ENCODE measurements at regions not wholly inside any gene's neighbourhood (a gene's known extent, or its start where the extent isn't known, plus 50 kb on each side); places are given as distances from the start of the nearest gene placed in this dataset.

DNA sequence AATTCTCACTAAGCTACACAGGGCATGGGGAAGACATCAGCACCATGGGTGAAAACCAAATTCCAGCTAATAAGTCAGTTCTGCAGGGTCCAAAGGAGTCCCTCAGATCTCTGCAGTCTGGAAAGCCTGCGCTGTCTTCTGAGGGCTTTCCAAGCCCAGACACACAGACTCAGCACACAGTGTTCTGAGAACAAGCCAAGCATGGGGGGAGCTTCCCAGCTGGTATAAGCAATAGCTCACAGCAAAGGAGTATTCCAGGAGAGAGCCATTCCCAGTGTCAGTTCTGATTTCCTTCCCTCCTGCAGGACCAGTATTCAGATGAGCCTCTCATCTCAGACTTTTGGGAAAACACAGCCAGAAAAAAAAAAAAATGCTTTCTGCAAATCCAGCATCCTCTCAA is 370.8 kb downstream of the TNS1 start:
- Histone ChIP-seq H3K4me3 (ENCODE audit: low read depth, low read length) (no peak overlapping the region), H2BK120ac (ENCODE audit: insufficient read depth, low read length, poor library complexity) (no peak overlapping the region), H2BK5ac (ENCODE audit: low read depth, low read length, poor library complexity) (no peak overlapping the region), H4K8ac (ENCODE audit: low read depth, low read length) (peak overlapping the region; percentile 23), H3K4me1 (ENCODE audit: control insufficient read depth in 1 of 2, insufficient read depth in 2 of 2, low read length in 2 of 2) (peaks cover 5 to 7% of the 10 kb centered on the region in 2 experiments), H3K23ac (ENCODE audit: low read length) (no peak overlapping the region), H4K12ac (ENCODE audit: low read depth, low read length) (no peak overlapping the region), H3K79me1 (ENCODE audit: low read length) (peaks cover 5% of the 10 kb centered on the region), H3K9ac (ENCODE audit: low read length) (no peak overlapping the region), H3K27me3 (ENCODE audit: insufficient read depth, low read length) (no peaks in the 10 kb centered on the region), H3K9me3 (ENCODE audit: insufficient read depth, low read depth, low read length) (no peaks in the 10 kb centered on the region), H3K36me3 (ENCODE audit: control insufficient read depth in 1 of 2, insufficient read depth in 2 of 2, low read length in 2 of 2) (no peaks in the 10 kb centered on the region), H3K18ac (ENCODE audit: low read length) (no peak overlapping the region), H4K91ac (ENCODE audit: low read depth, low read length) (no peak overlapping the region), H3K79me2 (ENCODE audit: control insufficient read depth, insufficient read depth, low read length, poor library complexity) (no peaks in the 10 kb centered on the region), H2AFZ (ENCODE audit: insufficient read depth, low read length, poor library complexity) (no peak overlapping the region), H3K14ac (ENCODE audit: low read length) (no peak overlapping the region), H2BK12ac (ENCODE audit: low read length) (no peak overlapping the region), H3K4ac (ENCODE audit: low read depth, low read length) (no peak overlapping the region), H2AK5ac (ENCODE audit: low read length) (no peak overlapping the region), H3K4me2 (ENCODE audit: low read length) (no peak overlapping the region), H3K27ac (ENCODE audit: low read depth, low read length) (no peak overlapping the region)
- WGBS (ENCODE audit: extremely low coverage, insufficient coverage, insufficient read length): no CpG with 5 or more reads among the region's 1 CpG
- DNase-seq: no peak

DNA sequence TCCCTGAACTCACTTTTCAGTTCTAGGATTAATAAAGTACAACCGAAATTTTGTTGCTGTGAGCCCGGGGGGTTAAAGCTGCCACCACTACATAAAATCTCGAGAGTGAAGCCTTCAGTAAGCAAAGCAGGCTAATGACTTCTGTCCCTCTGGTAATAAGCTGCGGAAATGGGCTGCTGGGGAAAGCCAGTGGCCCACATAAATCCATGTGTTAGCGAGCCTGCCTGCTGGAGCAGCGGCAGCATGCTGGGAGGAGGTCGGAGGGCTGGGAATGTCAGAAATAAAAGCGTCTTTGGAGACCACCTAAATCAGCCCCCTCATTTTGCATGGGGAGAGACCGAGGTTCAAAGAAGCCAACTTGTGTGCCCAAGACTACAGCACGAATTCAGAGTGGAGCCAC is 371.7 kb downstream of the TNS1 start:
- no CpG with 5 or more reads among the region's 10 CpGs for WGBS (ENCODE audit: extremely low coverage, insufficient coverage, insufficient read length)
- no peaks in the 10 kb centered on the region for H3K36me3 ChIP-seq (ENCODE audit: control insufficient read depth in 1 of 2, insufficient read depth in 2 of 2, low read length in 2 of 2)

DNA sequence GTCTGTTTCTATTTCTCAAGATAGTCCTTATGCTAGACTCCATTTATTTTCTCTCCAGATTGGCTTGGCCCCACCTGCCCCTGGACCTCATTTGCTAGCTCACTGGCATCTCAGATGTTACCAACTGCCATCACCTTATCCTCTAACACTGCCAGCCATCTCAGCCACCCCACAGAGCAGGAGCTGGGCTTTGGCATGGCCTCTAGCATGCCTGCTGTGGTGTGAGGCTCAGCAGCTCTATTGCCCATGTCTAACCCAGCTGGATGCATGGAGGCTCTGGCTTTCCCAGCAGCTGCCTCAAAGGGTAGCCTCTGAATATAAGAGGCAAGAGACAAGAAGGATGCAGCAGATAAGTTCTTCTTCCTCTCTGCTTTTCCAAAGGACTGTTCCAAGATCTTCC is 373.4 kb downstream of the TNS1 start:
- no peaks in the 10 kb centered on the region for H3K79me2 ChIP-seq (ENCODE audit: control insufficient read depth, insufficient read depth, low read length, poor library complexity)
- no peak overlapping the region for H2BK120ac ChIP-seq (ENCODE audit: insufficient read depth, low read length, poor library complexity)
- no peak overlapping the region for H3K4ac ChIP-seq (ENCODE audit: low read depth, low read length)
- no peak overlapping the region for H3K14ac ChIP-seq (ENCODE audit: low read length)
- H4K12ac ChIP-seq (ENCODE audit: low read depth, low read length): no peak overlapping the region
- no peaks in the 10 kb centered on the region for H3K9me3 ChIP-seq (ENCODE audit: insufficient read depth, low read depth, low read length)
- H4K8ac ChIP-seq (ENCODE audit: low read depth, low read length): no peak overlapping the region
- no peak overlapping the region for H3K18ac ChIP-seq (ENCODE audit: low read length)
- H3K9ac ChIP-seq (ENCODE audit: low read length): no peak overlapping the region
- H2AK5ac ChIP-seq (ENCODE audit: low read length): no peak overlapping the region
- DNase-seq: no peak
- peaks cover 2% of the 10 kb centered on the region for H3K79me1 ChIP-seq (ENCODE audit: low read length)
- H2BK12ac ChIP-seq (ENCODE audit: low read length): no peak overlapping the region
- H3K4me3 ChIP-seq (ENCODE audit: low read depth, low read length): no peak overlapping the region
- no peaks in the 10 kb centered on the region for H3K27me3 ChIP-seq (ENCODE audit: insufficient read depth, low read length)
- no peaks in the 10 kb centered on the region for H3K4me1 ChIP-seq (ENCODE audit: control insufficient read depth in 1 of 2, insufficient read depth in 2 of 2, low read length in 2 of 2)
- no peak overlapping the region for H2AFZ ChIP-seq (ENCODE audit: insufficient read depth, low read length, poor library complexity)
- no peak overlapping the region for H2BK5ac ChIP-seq (ENCODE audit: low read depth, low read length, poor library complexity)
- H3K4me2 ChIP-seq (ENCODE audit: low read length): no peak overlapping the region
- H3K36me3 ChIP-seq (ENCODE audit: control insufficient read depth in 1 of 2, insufficient read depth in 2 of 2, low read length in 2 of 2): no peaks in the 10 kb centered on the region
- H3K23ac ChIP-seq (ENCODE audit: low read length): no peak overlapping the region
- H3K27ac ChIP-seq (ENCODE audit: low read depth, low read length): no peak overlapping the region
- H4K91ac ChIP-seq (ENCODE audit: low read depth, low read length): no peak overlapping the region

More for the DNA sequence above, 371.7 kb downstream of the TNS1 start:
- H2BK12ac ChIP-seq (ENCODE audit: low read length): no peak overlapping the region
- no peak overlapping the region for H3K4ac ChIP-seq (ENCODE audit: low read depth, low read length)
- H3K23ac ChIP-seq (ENCODE audit: low read length): no peak overlapping the region
- no peak overlapping the region for H3K4me2 ChIP-seq (ENCODE audit: low read length)
- no peaks in the 10 kb centered on the region for H3K79me1 ChIP-seq (ENCODE audit: low read length)
- H2BK120ac ChIP-seq (ENCODE audit: insufficient read depth, low read length, poor library complexity): no peak overlapping the region
- no peak overlapping the region for H2AFZ ChIP-seq (ENCODE audit: insufficient read depth, low read length, poor library complexity)
- H3K4me1 ChIP-seq (ENCODE audit: control insufficient read depth in 1 of 2, insufficient read depth in 2 of 2, low read length in 2 of 2): no peaks in the 10 kb centered on the region
- no peak for DNase-seq
- H3K79me2 ChIP-seq (ENCODE audit: control insufficient read depth, insufficient read depth, low read length, poor library complexity): no peaks in the 10 kb centered on the region
- H3K27ac ChIP-seq (ENCODE audit: low read depth, low read length): no peak overlapping the region
- H3K9me3 ChIP-seq (ENCODE audit: insufficient read depth, low read depth, low read length): no peaks in the 10 kb centered on the region
- H3K18ac ChIP-seq (ENCODE audit: low read length): no peak overlapping the region
- no peak overlapping the region for H3K4me3 ChIP-seq (ENCODE audit: low read depth, low read length)
- no peak overlapping the region for H3K9ac ChIP-seq (ENCODE audit: low read length)
- no peak overlapping the region for H4K8ac ChIP-seq (ENCODE audit: low read depth, low read length)
- H4K12ac ChIP-seq (ENCODE audit: low read depth, low read length): no peak overlapping the region
- no peak overlapping the region for H3K14ac ChIP-seq (ENCODE audit: low read length)
- no peak overlapping the region for H2BK5ac ChIP-seq (ENCODE audit: low read depth, low read length, poor library complexity)
- no peak overlapping the region for H2AK5ac ChIP-seq (ENCODE audit: low read length)
- H4K91ac ChIP-seq (ENCODE audit: low read depth, low read length): no peak overlapping the region
- no peaks in the 10 kb centered on the region for H3K27me3 ChIP-seq (ENCODE audit: insufficient read depth, low read length)

DNA sequence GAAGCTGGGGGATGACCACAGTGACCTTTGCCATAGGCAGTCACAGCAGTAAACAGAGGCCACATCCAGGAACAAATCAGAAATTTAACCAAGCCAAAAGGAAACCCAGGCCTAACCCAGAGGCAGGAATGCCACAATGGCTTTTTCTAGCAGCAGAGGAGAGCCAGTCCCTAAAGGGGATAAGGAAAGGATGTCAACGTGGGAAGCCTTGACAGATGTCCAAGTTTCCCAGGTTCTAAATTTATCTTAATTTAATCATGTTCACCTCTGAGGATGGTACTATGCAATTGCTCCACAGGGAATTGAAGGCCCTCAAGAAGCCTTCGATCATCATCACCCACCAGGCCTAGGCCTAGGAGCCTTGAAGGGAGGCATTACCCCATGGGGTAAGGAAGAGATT is 374.7 kb downstream of the TNS1 start:
- Histone ChIP-seq H3K14ac (ENCODE audit: low read length) (no peak overlapping the region), H4K91ac (ENCODE audit: low read depth, low read length) (no peak overlapping the region), H3K9ac (ENCODE audit: low read length) (no peak overlapping the region), H2BK120ac (ENCODE audit: insufficient read depth, low read length, poor library complexity) (no peak overlapping the region), H3K79me2 (ENCODE audit: control insufficient read depth, insufficient read depth, low read length, poor library complexity) (no peaks in the 10 kb centered on the region), H4K8ac (ENCODE audit: low read depth, low read length) (no peak overlapping the region), H3K4me1 (ENCODE audit: control insufficient read depth in 1 of 2, insufficient read depth in 2 of 2, low read length in 2 of 2) (peaks cover under 1 to 2% of the 10 kb centered on the region in 2 experiments), H3K4ac (ENCODE audit: low read depth, low read length) (no peak overlapping the region), H3K27me3 (ENCODE audit: insufficient read depth, low read length) (no peaks in the 10 kb centered on the region), H3K18ac (ENCODE audit: low read length) (no peak overlapping the region), H2AK5ac (ENCODE audit: low read length) (no peak overlapping the region), H3K4me3 (ENCODE audit: low read depth, low read length) (no peak overlapping the region), H3K27ac (ENCODE audit: low read depth, low read length) (no peak overlapping the region), H2BK12ac (ENCODE audit: low read length) (no peak overlapping the region), H3K9me3 (ENCODE audit: insufficient read depth, low read depth, low read length) (no peaks in the 10 kb centered on the region), H2AFZ (ENCODE audit: insufficient read depth, low read length, poor library complexity) (no peak overlapping the region), H3K4me2 (ENCODE audit: low read length) (no peak overlapping the region), H4K12ac (ENCODE audit: low read depth, low read length) (no peak overlapping the region), H3K79me1 (ENCODE audit: low read length) (peaks cover 3% of the 10 kb centered on the region), H3K36me3 (ENCODE audit: control insufficient read depth in 1 of 2, insufficient read depth in 2 of 2, low read length in 2 of 2) (no peaks in the 10 kb centered on the region), H2BK5ac (ENCODE audit: low read depth, low read length, poor library complexity) (no peak overlapping the region), H3K23ac (ENCODE audit: low read length) (no peak overlapping the region)
- WGBS (ENCODE audit: extremely low coverage, insufficient coverage, insufficient read length): no CpG with 5 or more reads among the region's 2 CpGs
- no peak for DNase-seq
